ENCODE measurements at regions not wholly inside any gene's neighbourhood (a gene's known extent, or its start where the extent isn't known, plus 50 kb on each side); places are given as distances from the start of the nearest gene placed in this dataset.

DNA sequence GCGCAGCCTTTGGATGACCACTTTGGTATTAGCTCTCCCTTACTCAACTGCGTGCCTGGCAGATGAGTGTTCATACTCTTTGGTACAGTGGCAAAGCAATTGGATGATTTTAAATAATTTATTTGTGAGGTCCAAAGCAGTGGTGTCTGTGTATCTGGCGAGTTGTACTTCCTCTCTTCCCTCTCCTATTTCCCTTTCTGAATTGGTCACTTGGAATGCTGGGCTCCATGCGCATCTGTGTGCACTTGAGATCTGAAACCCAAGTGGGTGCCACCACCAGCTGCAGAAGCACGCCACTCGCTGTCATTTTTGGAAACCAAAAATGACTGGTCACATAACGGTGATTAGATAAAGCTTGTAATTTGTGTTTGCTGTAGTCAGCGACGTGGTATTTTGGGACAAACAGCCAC lies 386.0 kb upstream of the KLF4 start:
- DNase-seq: no peak

DNA sequence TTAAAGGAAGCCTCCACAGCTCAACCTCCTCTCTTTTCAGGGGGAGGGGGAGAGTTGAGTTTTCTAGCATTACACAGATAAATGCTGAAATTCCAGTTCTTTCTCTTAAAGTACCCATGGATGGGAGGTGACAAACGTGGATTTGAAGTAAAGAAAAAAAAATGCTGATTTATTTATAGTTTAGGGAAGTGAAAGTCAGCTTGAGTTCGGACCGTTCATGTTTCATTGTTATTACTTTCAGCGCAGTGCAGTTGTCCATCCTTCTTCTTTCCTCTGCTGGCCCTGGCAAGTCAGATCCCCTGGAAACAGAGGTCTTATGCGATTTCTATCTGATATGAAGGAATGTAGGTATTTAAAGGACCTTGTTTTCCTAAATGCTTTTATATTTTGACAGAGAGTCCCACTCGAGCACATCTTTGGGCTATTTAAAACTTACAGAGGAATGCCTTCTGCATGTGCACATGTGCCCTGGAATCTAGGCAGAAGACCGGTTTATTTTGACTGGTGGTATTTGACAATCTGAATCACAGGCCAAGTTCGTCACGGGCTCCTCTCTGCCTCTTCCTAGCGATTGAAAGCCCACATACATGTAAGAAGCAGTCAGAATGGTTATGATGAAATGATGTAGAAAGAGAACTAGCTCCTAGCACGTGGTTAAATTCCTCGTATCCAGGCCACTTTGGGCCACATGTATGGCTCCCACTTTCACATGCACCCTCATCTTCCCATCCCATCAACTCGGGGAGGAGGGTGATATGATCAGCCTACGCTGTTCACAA lies 385.2 kb upstream of the KLF4 start:
- DNase-seq: no peak

DNA sequence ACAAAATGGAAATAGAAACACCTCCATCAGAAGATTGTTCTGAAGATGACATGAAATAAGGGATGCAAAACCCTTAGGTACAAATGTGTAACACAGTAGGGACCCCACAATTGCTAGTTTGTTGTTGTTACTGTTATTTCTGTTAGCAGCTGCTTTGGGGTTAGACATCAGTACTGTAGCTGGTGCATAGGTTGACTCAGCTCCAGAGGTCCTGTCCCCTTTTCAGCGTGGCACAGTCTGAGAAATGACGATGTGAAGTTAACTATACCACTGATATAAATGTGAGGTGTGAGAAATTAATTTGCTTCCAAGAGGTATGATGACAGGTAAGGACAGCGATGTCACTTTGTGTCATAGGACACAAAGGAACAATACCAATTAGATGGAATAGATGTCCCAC lies 384.6 kb upstream of the KLF4 start:
- no peak for DNase-seq

DNA sequence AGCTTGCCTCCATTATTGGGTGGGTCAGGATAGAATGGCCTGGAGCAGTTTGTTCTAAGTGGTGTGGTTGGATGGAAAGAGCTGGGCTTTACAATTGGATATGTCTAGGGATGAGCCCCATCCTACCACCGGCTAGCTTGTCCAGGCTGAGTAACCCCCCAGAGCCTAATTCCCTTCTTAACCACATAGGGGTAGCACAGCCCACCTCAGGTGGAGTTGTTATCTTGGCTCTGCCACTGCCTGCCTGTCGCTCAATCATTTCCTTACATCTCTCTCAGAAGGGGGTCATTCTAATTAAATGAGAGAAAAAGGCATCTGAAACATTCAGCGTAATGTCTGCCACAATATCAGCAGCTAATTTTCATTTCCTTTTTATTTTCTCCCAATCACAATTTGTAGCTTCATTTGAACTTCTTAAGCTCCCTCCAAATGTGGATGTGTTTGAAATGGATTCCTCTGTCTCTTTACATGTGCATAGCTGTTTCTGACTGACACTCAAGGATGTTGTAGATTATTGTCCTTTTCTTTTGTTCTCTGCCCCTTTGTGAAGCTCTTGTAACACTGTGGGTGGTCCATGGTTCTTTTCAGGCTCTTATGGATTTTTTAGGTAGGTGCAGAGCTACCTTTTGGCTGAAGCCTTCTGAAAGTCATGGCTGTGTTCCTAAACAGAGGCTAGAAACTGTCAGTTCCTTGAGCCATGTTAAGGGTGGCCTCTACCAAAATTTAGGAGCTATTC lies 383.1 kb upstream of the KLF4 start:
- no peak for DNase-seq

DNA sequence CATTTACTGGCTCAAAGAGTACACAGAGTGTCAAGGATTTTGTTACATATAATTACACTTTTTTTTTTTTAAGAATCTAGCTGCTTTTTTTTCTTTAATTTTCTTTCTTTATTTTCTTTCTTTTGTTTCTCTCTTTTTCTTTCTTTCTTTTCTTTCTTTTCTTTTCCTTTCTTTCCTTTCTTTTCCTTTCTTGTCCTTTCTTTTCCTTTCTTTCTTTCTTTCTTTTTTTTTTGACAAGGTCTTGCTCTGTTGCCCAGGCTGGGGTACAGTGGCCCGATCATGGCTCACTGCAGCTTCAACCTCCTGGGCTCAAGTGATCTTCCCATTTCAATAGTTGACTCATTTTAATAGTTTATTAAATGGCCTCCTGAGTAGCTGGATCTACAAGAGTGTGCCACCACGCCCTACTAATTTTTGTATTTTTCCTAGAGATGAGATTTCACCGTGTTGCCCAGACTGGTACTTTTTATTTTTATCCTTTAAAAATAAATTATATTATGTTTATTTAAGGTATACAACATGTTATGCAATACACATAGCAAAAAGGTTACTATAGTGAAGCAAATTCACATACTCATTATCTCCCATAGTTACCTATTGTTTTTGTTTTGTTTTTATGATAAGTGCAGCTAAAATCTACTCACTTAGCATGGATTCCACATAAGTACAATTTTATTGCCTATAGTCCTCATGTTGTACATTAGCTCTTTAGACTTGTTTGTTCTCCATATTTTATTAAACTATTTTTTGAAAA lies 381.5 kb upstream of the KLF4 start:
- DNase-seq: no peak

DNA sequence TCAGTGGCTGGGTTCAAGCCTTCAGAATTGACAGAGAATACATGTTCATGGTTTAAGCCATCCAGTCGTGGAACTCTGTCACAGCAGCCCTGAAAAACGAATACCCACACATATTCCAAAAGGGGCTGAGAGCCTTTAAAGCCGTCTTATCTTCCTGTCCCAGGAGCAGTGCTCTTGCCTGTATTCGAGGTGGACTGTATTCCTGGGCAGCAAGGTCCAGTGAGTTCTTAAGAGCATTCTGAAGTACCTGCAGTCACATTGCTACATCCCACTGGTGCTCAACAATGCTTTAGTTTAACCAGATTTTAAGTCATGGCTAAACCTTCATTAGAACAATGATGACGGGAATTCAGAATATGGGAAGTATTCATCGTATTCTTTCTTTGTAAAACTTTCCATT lies 380.7 kb upstream of the KLF4 start:
- no peak for DNase-seq

DNA sequence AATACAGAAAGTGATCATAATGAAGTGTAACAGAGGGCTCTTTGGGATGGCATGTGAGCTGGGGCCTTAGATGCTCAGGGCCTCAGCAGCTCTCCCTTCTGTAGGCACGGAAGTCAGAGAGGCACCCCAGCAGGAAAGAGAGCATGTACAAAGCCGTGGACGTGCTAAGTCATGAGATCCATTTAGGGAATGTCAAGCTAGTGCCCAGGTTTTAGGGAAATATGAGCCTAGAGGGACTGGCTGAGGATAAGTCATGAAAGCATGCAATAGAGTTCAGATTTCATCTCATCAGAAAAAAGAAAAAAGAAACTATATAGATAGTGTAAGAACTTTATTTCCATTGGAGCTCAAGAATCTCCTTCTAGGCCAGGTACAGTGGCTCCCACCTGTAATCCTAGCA lies 379.5 kb upstream of the KLF4 start:
- DNase-seq: no peak

DNA sequence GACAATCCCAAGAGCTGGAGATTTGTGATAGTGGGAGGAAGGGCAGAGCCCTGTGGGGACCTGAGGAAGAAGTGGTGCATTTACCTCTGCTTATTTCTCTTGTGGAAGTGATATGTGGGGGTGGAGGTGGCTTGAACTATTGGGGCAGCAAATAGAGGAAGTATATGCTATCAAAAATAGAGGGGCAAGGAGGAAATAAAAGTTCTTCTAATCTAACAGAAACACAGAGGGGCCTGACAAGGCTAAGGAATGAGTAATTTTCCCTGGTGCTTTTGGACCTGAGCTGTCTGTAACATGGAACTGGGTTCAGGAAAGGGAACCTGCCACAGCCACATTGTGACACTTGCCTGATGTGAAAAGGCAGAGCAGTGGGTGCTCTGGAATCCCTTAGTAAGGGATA lies 378.6 kb upstream of the KLF4 start:
- DNase-seq: no peak

DNA sequence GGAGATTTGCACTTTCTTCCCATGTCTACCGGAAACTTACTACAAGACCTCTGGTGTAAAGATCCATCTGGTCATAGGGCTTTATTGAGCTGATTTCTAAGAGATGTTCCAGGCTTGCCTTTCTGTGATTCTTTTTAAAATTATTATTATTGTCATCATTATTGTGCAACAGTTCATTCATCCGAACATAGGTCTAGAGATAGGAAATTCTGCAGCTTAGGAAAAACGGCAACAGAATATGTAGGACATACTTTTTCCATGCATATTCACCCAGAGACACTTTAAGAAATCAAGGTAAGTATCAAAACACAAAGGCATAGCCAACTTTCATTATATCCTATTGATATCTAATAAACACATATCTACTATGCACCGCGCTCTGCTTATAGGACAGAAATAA lies 378.2 kb upstream of the KLF4 start:
- DNase-seq: no peak

DNA sequence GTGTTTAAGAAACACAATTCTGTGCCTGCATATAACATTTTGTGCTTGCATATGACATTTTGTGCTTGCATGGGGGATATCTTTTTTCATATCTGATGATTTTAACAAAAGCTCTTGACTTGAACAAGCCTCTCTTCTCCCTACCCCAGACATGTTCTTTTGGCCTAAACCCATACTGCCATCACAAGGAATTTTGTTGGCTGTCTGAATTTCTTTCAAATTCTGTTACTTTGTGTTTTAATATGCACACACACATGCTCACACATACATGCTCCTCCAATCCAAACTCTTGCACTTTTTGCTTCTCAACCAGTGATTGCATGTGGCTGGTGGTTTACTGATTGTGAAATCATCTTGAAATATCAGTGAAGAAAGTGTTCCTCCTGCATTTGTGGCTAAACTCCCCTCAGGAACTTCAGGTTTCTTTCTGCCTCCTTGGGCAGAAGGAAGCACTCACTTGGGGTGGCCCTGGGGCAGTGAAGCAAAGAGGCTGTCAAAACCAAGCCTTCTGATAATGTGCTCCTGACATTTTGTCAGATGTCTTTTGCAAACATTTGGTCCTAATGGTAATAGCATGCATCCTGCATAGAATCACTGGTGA lies 377.2 kb upstream of the KLF4 start:
- DNase-seq: no peak

DNA sequence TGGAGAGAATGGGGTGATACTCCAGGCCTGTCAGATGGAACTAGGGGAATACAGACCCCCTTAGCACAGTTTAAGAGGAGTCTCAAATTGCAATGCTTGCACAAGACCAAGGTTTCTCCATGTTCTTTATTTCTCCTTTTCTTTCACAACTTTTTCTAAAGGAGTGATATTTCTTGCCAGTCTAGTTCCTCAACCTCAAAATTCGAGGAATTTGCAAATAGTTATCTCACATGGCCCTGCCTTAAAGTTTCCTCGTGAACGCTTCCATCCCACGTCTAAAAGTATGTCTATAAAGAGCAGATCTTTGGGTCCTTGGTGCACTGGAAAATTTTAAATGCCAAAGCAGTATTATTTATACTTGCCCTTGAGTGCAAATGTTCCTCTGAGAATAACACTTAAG lies 373.8 kb upstream of the KLF4 start:
- DNase-seq: no peak

DNA sequence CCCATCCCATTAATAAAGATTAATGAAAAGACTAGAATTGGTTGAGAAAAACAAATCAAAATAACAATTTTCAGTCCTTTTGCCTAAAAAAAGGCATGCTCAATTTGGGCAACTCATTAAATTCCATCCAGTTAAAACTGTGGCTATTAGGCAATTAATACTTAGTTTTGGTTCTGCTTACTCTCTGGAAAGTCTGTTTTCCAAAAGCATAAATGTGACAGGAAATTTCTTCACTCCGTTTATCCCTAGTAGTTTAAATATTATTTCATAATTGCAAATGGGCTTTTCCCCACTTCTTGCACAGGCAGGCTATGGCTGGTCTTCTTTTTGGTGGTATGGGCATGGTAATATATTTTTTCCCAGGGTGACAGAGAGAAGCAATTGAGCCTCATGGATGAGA lies 373.3 kb upstream of the KLF4 start:
- DNase-seq: no peak

DNA sequence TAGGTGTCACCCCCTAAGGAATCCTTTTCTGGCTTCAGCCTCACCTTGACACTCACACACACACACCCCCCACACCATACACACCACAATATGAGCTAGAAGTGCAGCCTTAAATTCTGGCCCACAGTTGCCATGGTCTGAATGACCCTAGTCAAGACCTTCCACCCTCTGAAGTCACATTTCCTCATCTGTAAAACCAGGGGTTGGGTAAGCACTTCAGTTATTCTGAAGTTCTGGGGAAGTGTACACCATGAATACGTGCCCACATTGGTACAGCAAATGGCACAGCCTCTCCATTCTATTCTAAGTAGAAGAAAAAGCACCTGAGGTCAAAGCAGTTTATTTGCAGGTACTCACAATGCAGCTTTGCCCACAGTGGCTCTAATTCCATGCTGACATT lies 372.8 kb upstream of the KLF4 start:
- DNase-seq: no peak

DNA sequence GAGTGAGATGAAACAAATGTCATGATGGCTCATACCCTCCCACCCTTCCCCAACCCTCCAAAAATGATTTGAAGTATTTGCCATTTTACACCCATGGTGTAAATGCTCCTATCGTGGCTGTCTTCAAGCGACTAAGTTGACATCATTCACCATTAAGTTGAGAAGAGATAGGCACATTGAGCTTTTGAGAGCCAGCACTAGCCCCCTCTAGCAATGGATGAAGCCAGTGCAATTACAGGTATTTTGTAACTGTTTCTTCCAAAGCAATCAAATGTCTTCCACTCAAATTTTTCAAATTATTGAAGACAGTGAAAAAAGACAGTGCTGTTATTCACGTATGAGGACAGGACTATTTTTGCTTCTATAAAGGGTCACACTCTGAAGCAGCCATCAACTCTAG lies 371.5 kb upstream of the KLF4 start:
- DNase-seq: no peak

DNA sequence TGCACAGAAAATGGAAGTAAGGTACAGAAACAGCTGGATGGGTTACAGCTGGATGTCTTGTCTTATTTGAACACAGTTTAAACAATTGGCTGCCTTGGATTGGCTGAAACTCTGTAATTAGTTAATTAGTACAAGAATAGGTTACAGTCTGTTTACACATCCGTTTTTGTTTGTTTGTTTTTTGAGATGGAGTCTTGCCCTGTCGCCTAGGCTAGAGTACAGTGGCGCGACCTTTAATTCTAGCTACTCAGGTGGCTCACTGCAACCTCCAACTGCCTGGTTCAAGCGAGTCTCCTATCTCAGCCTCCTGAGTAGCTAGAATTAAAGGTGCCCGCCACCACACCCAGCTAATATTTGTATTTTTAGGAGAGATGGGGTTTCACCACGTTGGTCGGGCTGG lies 368.7 kb upstream of the KLF4 start:
- DNase-seq: no peak

DNA sequence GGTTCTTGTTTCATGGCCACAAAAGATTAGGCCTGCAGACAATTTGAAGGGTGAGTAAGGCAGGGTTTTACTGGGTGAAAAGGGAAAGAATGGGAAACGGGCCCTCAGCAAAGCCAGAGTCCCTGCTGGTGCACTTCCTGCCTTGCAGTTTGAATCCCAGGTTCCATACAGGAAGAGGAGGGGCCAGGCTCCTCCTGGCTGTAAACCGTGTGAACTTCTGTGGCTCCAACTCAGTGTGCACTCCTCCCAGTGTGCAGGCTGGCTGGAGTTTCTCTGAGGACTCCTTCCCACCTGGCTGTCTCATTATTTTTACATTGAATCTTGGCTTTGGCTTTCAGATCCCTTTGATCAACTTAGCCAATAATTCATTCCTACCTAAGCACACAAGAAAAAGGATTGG lies 367.1 kb upstream of the KLF4 start:
- DNase-seq: no peak

DNA sequence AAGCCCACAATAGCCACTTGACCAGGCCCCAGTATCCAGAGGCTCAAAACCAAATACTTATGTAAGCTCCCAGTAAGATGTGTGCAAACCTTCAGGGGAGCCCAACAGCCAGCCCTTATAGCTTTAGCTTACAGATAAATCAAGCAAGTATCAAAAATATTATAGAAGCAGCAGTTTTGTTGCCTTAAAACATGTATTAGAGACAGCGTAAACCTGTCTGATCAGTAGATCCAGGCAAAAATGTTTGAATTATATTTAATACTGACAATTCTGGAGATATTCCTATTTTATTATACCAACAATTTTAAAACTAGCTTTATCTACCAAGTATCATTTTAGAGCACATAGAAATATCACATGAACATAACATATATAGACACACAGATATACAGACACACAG lies 365.6 kb upstream of the KLF4 start:
- no peak for DNase-seq

DNA sequence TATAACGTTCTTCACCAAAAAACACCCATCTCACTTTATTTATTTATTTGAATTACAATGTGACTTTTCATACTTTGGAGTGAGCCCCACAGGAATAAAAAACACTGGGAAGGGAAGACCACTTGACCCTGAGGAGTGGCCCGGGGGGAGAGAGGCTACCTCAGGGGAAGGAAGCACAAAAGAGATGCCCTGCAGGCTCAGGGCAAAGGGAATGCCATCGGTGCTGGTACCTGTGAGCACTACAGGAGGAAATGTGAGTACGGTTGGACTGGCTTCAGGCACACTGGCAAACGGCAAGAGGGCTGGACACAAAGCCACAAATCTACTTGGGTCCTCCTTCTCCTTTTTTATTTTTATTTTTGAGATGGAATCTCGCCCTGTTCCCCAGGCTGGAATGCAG lies 363.9 kb upstream of the KLF4 start:
- DNase-seq: no peak

DNA sequence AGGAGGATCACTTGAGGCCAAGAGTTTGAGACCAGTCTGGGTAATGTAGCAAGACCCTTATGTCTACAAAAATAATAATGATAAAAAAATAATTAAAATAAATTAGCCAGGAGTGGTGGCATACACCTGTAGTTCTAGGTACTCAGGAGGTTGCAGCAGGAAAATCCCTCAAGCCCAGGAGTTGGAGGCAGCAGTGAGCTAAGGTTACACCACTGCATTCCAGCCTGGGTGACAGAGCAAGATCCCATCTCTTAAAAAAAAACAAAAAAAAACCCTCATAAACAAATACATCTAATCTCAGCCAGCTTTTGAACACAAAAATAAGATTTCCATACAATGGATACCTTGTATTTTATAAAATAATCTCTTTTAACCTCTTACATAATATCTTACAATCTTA lies 363.3 kb upstream of the KLF4 start:
- no peak for DNase-seq

DNA sequence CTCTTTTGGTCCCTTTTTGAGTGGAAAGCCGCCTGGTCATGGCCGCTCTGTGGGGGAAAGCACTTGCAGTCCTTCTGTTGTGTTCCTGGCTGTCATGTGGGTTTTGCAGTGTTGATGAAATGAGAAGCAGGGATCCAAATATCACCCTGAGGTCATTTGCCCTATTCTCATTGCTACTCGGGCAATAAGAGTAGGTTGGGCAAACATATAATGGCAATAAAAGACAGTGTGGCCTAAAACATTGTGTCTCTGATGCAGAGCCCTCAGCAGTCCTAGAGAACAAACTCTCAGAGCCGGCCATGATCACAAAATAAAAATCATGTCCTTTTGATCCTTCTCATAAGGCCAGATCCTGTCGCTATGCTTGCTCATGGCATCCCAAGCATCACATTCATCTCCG lies 361.1 kb upstream of the KLF4 start:
- no peak for DNase-seq

DNA sequence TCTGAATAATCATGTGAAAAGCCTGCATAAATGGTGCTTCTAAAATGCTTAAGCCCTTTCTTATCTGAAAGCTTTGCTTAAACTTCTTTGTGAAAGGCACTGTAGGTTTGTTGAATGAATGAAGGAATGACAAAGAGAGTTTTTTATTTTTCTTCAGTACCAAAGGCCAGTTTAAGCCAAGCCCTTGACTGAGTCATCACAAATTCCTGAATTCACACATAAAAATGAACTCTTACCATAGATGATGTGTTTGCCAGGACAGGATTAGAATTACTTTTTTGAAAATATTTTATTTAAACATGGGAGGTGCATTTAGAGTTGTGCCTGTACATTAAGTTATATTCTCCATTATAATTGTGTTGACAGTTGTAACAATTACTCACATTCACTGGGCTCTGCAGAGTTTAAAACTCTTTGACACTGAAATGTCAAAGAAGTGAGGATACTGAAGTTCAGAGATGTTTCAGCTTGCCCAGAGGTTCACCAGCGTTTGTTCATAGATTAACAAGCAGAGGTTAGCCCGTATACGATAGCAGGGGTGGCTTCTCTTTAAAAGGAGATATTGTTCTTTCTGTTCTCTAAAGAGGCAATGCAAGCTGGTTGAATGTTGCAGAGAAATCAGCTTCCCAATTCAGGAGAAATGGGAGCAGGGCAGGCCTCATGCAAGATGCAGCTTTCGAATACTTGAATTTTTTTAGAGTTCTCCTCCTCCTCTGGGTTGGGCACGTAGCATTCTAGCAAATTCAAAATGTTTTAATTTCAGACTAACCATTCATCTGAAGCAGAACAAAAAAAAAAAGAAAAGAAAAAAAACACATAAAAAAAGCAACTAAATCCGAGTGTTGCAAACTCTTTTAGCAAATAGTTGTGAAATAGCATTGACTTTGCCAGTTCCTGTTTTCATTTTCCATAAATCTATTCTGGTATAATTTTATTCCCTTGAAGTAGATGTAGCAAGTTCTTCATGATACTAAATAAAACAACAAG lies 358.7 kb upstream of the KLF4 start:
- DNase-seq: no peak

DNA sequence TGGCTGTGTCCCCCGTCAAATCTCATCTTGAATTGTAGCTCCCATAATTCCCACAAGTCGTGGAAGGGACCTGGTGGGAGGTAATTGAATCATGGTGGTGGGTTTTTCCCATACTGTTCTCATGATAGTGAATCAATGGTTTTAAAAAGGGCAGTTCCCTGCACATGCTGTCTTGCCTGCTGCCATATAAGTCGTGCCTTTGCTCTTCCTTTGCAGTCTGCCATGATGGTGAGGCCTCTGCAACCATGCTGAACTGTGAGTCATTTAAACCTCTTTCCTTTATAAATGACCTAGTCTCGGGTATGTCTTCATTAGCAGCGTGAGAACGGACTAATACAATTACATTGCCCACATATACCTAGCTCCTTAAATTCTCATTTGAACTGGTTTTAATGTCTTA lies 353.0 kb upstream of the KLF4 start:
- DNase-seq: no peak
